ENCODE measurements at regions not wholly inside any gene's neighbourhood (a gene's known extent, or its start where the extent isn't known, plus 50 kb on each side); places are given as distances from the start of the nearest gene placed in this dataset.
"Not testable (repeated sequence)": the region's sequence is repeated elsewhere in the genome, so short reads cannot be mapped to it uniquely, and the experiment has no call there.

DNA sequence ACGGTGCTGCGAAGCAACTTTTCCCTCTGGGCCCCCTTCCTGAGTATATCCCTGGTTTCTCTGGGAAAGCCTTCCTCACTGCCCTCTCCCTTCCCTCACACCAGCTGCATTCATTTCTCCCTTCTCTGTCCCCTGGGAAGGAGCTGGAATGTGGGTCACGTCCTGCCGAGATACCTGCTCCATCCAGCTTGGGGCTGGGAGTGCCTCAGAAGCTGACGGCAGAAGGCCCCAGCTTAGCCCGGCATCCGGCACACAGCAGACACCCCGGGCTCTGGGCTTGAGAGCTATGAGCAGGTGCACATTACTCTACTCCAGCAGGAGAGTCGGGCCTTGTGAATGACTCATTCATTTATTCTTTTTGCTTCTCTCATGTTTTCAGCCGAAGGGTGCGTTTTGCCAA lies 170.6 kb downstream of the TEX29 start:
- no peak for DNase-seq (ENCODE audit: low read depth, low spot score)
- H3K27ac ChIP-seq, result no peak overlapping the region

DNA sequence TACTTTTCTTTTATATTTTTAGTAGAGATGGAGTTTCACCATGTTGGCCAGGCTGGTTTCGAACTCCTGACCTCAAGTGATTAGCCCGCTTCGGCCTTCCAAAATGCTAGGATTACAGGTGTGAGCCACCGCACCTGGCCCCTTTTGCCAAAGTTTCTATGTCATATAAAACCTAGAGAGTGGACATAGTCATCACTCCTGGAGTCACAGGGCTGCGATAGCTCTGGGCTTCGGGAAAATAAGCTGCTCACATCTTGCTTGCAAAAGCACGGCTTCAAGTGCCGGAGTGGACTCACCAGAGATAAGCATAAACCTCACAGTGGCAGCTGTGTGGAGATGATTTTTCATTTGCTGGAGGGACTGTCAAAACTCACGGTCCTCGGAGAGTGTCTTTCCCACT lies 171.2 kb downstream of the TEX29 start:
- H3K27ac ChIP-seq, result no peak overlapping the region
- DNase-seq (ENCODE audit: low read depth, low spot score), result no peak

DNA sequence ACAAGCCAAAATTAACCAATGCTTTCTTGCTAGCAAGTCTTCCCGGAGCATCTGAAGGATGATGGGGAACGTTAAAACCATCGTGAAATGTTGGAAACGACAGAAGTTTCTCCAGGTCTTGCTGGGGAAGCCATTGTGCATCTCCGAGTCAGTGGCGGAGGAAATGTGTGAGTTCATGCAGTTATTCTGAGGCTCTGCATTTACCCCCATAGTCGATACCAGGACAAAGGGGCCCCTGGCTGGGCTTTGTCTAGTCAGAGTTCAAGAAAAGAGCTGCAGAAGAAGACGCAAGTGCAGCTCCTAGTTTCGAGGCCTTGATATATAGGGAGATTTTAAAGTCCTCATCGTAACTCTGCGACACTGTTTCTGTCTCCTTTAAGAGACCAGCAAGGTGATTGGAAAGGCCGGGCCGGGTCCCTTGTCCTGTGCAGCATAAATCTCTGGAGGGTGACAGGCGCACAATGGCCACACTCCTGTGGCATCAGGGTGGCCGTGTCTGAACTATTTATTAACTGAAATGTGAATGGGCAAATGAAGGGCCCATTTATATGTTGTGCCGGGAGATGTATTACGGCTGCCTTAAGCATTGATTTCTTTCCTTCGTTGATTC lies 172.0 kb downstream of the TEX29 start:
- H3K27ac ChIP-seq, result no peak overlapping the region
- DNase-seq (ENCODE audit: low read depth, low spot score), result no peak

DNA sequence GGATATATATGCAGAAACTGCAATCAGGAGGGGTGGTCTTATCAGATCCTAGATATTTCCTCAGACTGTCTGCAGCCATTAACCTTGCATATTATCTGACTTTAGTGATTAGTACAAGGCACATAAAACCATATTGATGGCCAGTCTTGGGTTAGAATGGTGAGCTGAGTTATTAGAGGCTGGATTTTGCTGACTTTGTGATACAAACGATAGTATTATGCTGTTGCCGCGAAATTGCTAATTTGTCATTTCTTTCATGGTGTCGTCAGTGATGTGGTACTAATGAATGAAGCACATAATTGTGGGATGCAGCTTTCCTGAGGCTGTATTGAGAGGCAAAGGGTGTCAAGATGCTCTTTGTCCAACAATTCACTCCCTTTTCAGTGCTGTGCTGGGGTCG lies 172.5 kb downstream of the TEX29 start:
- no peak overlapping the region for H3K27ac ChIP-seq
- no peak for DNase-seq (ENCODE audit: low read depth, low spot score)

DNA sequence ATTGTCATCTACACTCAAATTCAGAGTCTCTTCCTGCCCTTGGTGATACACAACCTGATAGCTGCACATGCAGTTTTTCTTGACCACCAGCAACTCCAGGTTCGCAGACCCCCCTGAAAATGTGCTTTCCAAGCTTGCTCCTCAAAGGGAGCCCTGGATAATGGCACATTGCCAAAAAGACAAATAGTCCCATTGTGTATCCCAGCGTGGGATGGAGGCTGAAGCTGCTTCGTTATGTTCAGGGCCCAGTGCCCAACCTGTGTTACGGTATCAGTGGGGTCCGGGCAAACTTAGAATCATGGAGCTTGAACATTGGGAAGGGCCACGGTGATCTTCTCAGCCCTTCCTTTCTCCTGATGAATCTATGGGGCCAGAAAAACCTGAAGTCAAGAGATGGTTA lies 173.0 kb downstream of the TEX29 start:
- H3K27ac ChIP-seq, result no peak overlapping the region
- DNase-seq (ENCODE audit: low read depth, low spot score), result no peak

DNA sequence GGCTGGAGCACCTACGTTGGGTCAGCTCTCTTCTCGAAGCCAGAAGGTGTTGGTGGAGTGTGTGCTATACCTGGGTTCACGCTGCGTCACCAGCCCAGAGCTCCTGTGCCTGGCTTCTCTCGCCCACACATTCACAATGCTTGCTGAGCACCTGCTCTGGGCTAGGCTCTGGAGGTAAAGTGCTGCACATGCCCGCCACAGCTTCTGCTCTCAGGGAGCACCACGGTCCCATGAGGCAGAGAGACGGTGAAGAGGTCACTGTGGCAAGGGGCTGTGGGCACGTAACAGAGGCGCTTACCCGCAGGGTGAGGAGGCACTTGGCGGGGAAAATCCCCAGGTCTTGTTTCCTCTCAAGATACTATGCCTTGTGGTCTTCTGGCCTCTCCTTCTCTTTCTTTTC lies 174.2 kb downstream of the TEX29 start:
- H3K27ac ChIP-seq, result no peak overlapping the region
- no peak for DNase-seq (ENCODE audit: low read depth, low spot score)

DNA sequence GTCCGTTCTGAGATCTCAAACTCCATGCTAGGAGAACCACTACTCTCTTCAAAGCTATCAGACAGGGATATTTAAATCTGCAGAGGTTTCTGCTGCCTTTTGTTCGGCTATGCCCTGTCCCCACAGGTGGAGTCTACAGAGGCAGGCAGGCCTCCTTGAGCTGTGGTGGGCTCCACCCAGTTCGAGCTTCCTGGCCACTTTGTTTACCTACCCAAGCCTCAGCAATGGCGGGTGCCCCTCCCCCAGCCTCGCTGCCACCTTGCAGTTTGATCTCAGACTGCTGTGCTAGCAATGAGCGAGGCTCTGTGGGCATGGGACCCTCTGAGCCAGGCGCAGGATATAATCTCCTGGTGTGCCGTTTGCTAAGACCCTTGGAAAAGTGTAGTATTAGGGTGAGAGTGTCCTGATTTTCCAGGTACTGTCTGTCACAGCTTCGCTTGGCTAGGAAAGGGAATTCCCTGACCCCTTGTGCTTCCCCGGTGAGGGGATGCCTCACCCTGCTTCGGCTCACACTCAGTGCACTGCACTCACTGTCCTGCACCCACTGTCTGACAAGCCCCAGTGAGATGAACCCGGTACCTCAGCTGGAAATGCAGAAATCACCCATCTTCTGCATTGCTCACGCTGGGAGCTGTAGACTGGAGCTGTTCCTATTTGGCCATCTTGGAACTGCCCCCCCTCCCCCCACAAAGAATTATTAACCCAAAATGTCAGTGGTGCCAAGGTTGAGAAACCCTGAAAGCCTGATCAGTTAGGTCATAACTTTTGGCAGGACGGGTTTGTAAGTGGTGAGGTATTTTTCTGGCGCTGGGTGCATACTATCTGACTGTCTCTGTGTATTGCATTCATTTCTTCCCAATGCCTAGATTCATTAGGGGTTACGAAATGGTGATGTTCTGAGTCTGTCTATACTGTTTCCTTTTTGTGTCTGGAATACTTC lies 181.4 kb downstream of the TEX29 start:
- H3K27ac ChIP-seq; DNase-seq (ENCODE audit: low read depth, low spot score): not testable (repeated sequence)

DNA sequence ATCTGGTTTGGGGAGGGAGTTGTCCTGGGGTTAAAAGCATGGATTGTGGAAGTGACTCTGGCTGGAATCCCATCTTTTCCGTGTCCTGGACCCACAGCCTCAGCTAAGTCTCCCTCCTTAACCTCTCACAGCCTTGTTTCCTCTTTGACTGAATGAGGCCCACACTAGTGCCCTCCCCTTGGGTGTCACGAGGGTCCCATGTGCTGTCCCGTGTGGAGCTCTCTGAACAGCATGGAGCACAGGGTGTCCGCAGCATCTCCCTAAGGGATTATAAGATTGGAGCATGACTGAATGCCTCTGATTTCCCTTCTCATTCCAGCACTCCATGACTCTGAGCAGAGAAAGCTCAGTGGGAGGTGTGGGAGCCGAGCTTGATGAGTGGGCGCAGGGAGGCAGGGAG lies 182.5 kb downstream of the TEX29 start:
- no peak overlapping the region for H3K27ac ChIP-seq
- no peak for DNase-seq (ENCODE audit: low read depth, low spot score)

DNA sequence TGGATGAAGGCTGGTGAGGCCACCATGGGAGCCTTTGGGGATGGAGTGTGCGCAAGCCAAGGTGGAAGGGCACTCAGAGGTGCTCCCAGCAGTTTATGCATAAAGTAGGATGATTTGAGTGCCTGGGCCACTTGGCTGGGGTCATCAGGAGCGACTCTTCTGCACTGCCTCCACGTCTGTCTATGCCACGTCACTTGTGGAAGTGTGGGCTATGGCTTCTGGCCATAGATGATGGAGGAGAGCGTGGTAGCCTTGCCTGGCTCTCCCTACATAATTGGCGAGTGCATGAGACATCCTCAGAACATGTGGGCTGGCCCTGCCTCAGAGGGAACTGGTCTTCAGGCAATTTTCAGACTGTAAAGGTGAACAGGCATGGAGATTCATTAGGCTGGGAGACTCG lies 182.9 kb downstream of the TEX29 start:
- H3K27ac ChIP-seq, result no peak overlapping the region
- no peak for DNase-seq (ENCODE audit: low read depth, low spot score)

DNA sequence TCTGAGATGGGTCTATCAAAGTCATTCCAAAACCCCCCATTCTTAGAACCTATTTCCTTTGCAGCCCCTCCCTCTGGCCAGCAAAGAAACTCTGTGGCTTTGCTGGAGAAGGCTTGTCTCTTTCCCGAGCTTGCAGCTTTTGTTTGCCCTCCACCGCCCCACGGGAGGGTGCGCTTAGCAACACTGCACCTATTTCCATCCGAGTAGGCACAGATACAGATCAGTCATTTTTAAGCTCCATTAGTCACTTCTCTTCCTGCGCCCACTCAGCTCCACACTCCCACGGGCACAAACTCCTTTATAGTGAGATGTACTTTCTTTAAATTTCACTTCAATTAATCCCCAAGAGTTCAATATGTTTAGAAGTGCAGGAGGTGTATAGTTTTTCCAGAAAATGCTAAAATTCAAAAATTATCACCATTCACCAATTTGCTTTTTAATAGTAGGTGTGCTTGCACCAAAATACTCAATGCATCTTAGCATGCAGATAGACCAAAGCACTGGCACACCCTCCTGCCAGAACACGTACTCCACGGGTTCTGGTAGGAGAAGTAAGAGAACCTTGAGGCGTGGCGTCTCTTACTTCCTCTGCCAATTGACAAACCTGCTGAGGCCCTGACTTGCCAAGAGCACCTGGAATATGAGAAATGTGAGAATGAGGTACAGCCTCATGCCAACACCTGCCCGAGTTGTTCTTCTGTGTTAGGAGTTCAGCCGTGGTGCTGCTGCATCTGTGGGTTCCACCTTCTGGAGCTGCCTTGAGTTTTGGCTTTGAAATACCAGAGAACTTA lies 183.7 kb downstream of the TEX29 start:
- no peak overlapping the region for H3K27ac ChIP-seq
- no peak for DNase-seq (ENCODE audit: low read depth, low spot score)

DNA sequence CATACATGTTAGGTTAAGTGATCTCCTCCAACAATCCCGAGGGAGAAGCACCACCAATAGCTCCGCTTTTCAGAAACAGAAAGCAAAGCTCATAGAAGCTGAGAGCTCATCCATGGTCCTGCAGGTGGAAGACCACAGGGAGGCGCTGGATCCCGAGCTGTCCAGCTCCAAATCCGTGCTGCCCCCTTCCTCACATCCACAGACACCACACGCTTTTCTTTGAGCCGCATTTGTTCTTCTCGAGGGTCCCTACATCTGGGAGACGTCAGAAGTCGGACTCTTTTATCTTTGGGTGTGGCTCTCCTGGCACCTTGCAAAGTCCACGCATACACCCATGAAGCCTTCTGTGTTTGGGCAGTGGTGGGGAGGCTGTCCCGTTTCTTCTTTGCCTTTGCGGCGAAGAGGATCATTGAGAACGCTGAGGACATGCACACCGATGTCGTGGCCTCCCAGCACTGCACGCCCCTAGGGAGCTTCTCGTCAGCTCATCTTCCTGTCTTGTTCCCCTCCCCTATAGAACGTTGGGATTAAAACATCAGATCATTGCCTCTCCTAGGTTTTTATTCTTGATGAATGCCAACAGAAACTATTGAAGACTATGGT lies 184.8 kb downstream of the TEX29 start:
- H3K27ac ChIP-seq, result no peak overlapping the region
- DNase-seq (ENCODE audit: low read depth, low spot score), result no peak

DNA sequence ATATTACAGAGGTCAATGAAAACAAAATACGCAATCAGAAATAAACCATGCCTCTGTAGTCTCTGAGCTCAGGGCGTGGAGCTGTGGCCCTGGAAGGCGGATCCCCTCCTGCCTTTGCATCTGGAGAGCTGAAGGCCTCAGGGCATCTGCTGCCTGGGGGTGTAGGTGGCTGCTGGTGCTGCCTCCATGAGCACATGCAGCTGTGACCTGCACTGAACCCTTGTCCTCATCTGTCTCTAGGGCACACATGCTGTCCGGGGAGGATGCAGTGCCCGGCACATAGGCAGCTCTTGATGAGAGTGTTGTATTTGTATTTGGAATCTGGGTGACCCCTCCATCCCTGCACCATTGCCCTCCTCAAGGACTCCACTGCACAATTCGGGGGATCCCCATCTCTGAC lies 185.7 kb downstream of the TEX29 start:
- no peak overlapping the region for H3K27ac ChIP-seq
- DNase-seq (ENCODE audit: low read depth, low spot score), result no peak

DNA sequence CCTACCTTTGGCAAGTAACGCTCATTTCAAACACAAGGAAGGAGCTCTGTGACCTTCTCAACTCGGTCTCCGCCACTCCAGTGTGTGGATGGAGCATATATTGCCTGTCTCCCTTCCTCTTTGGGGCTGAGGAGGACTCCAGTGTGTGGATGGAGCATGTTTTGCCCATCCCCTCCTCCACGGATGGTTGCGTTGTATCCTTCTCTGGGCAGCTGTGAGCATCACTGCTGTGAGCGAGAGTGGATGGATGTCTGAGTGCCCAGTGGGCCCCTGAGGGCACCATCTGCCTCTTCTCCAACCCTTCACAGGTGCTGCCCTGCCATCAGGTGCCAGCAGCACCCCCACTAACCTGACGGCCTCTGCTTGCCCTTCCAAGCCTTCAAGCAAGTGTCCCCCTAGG lies 186.2 kb downstream of the TEX29 start:
- H3K27ac ChIP-seq, result no peak overlapping the region
- no peak for DNase-seq (ENCODE audit: low read depth, low spot score)

DNA sequence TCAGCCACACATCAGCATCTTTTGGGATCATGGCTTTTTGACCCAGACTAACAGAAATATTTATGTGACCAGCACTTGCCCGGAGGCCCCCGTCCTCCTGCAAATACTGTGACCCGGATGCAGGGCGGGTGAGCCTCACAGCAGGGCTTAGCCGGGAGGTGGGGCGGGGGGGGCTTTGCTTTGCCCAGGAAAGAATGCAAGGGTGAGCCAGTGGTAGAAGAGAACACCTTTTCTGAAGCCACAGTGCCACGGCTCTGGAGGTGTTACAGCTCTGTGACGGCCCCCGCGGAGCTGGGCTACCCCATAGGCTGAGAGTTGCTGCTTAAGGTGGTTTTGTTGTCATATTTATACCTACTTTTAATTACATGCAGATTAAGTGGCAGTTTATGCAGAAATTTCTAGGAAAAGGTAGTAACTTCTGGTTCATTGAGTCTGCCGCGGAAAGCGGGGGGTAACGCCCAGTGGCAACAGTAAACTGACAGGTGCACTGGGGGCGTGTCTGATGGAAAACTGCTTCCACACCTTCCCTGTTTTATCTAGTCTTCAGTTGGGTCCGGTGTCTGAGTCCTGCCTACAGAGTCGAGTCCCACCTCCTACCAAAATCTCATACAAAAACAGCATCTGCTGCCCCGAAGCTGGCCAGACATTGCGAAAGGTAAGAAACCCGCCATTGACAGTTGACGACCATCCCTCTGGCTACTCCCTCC lies 187.9 kb downstream of the TEX29 start:
- no peak for DNase-seq (ENCODE audit: low read depth, low spot score)
- no peak overlapping the region for H3K27ac ChIP-seq

DNA sequence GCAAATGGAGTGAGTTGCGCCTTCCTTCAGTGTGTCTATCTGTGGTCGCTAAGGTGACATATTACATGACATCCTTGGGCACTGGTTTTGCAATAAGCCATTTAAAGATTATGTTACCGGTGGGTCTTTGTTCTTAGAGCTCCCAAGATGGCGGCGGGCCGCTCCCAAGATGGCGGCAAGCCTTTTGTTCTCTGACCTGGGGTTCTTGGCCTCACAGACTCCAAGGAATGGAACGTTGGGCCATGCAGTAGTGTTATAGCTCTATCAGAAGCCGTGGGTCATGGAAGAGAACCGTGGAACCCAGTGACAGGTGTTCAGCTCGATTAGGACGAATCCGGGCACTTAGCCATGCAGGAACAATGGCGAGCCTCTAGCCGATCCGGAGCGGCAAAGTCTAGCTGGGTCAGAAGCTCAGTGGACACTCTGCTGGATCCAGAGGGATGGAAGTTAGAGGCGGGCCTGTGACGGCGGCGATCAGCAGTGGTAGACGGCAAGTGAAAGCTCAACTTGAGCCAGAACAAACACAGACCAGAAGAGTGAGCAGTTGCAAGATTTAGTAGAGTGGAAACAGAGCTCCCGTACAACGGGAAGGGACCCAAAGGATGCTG lies 188.6 kb downstream of the TEX29 start:
- no peak overlapping the region for H3K27ac ChIP-seq
- DNase-seq (ENCODE audit: low read depth, low spot score), result no peak

DNA sequence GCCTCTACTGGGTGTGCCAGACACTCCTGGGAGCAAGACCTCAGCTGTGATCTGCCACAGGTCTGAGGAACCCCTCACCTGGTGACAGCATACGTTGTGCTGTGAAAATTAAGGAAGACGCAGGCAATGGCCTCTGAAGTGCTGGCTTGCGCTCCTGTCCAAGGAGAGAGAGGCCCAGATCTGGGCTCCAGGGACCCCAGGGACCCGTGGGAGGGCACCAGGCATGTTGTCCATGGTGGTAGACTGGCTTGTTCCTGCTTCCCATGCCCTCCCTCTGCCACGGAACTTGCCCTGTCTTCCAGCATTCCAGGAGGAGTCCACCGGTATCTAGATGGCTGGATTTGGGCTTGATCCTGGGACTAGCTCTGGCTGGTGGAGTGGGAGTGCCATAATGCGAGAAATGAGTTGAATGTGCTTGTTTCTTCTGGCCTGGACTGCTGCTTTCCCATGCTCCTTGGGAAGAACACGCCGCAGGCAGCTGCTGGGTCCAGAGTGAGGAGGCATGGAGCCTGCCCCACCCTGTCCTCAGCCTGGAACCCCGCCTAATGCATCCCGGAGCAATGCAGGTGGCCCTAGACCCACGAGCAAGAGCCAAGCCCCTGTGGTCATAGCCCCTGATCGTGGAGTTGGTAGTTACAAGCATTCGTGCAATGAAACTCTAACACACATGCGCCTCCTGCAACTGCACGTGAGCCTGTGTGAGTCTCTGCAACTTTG lies 190.2 kb downstream of the TEX29 start:
- no peak for DNase-seq (ENCODE audit: low read depth, low spot score)
- H3K27ac ChIP-seq, result no peak overlapping the region

DNA sequence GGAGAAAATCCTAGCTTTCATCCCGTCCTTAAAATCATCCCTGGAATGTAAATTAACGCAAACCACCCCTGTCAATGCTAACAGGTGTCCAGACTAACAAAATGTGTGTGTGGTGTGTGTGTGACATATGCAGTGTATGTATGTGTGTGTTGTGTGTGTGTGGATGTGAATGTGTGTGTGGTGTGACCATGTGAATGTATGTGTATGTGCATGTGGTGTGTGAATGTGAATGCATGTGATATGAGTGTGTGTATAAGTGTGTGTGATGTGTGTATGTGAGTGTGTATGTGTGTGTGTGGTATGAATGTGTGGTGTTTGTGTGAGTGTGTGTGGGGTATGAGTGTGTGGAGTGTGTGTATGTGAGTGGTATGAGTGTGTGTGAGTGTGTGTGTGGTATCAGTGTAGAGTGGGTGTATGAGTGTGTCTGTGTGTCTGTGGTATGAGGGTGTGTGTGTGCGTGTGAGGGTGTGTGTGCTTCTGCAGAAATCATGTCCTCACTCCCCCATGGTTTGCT lies 190.8 kb downstream of the TEX29 start:
- DNase-seq (ENCODE audit: low read depth, low spot score), result no peak
- H3K27ac ChIP-seq, result no peak overlapping the region

DNA sequence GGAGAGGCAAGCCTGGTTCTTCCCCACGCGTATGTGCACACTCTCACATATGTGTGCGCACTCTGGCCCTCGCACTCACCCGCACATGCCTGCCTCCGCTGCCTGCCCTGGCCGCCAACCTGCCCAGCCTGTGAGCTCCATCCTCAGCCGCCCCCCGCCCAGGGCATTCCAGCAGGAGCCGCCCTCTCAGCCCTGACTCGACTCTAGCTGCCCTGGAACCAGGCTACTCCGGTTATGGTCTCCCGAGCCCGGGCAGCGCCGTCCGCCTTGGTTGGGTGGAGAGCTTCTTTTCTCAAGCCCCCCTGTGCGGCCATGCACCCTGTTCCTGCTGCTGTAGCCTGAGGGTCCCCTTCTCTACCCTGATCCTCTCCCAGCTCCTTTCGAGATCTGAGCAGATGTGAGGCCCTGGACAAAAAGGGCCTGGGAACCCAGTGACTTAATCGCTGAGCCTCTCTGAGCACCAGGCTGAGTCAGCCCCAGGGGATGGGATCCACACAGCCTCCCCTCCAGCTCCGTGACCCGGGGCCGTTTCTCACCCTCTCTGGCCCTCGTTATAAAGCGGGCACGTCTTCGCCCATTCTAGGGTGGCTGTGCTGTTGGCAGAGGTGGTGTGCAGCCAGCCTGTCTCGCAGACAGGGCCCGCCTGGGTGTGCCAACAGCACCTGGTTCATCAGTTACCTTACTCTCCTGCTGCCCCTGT lies 191.5 kb downstream of the TEX29 start:
- no peak for DNase-seq (ENCODE audit: low read depth, low spot score)

More for the DNA sequence above, 191.5 kb downstream of the TEX29 start:
- H3K27ac ChIP-seq, result no peak overlapping the region
